ENCODE measurements at regions not wholly inside any gene's neighbourhood (a gene's known extent, or its start where the extent isn't known, plus 50 kb on each side); places are given as distances from the start of the nearest gene placed in this dataset.

DNA sequence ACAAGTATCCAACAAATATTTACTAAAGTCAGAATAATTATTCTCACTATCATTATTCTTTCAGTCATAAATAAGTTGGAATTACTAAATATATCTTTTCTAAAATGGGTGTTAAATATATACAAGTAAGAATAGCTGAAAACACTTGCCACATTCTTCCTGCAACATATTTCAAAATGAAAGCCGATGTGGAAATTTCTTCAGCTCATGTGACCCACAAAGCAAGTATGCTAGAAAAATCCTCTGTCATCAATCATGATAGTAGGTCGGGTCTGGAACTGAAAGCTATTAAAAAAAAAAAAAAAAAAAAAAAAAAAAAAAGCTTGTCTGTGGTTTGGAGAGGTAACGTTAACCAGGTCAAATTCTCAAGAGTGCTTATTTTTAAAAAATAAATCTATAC, 344.7 kb downstream of the NEBL start:
- no peaks in the 10 kb centered on the region for H3K9me1 ChIP-seq (ENCODE audit: control insufficient read depth, extremely low read depth, insufficient read depth, low read length)
- H3K79me2 ChIP-seq (ENCODE audit: control insufficient read depth, insufficient read depth, low read length): no peaks in the 10 kb centered on the region
- H2AFZ ChIP-seq (ENCODE audit: control insufficient read depth, low read length): no peak overlapping the region
- H3K4me2 ChIP-seq (ENCODE audit: control insufficient read depth, extremely low read depth, insufficient read depth, low read depth, low read length): no peak overlapping the region
- FAIRE-seq: no peak
- no peak for TF ChIP-seq EZH2 (IDR thresholded peaks at IDR 0.05; ENCODE audit: low read length)
- TF ChIP-seq CTCF (optimal IDR thresholded peaks at IDR 0.05 in 1 of 3, IDR thresholded peaks at IDR 0.05 in 1 of 3, conservative IDR thresholded peaks at IDR 0.05 in 1 of 3; ENCODE audit: extremely low read depth in 1 of 3, insufficient read depth in 2 of 3, low read length in 3 of 3): no peak
- no peak for DNase-seq (ENCODE audit: low read depth, low spot score)
- H3K9me3 ChIP-seq (ENCODE audit: control insufficient read depth, low read depth, low read length): no peaks in the 10 kb centered on the region
- no peaks in the 10 kb centered on the region for H3K27me3 ChIP-seq (ENCODE audit: control insufficient read depth, extremely low read depth, insufficient read depth, low read length)
- no peak overlapping the region for H3K27ac ChIP-seq (ENCODE audit: control insufficient read depth, insufficient read depth, low read length)
- H3K4me1 ChIP-seq (ENCODE audit: control insufficient read depth, extremely low read depth, insufficient read depth, low read length): no peaks in the 10 kb centered on the region
- H3K9ac ChIP-seq (ENCODE audit: control insufficient read depth, extremely low read depth, insufficient read depth, low read length): no peak overlapping the region
- H4K20me1 ChIP-seq (ENCODE audit: control insufficient read depth, extremely low read depth, insufficient read depth, low read length): no peaks in the 10 kb centered on the region
- no peak overlapping the region for H3K4me3 ChIP-seq (ENCODE audit: control insufficient read depth in 2 of 3, extremely low read depth in 1 of 3, insufficient read depth in 2 of 3, low read depth in 1 of 3, low read length in 3 of 3)
- no peaks in the 10 kb centered on the region for H3K36me3 ChIP-seq (ENCODE audit: control insufficient read depth in 2 of 2, extremely low read depth in 1 of 2, insufficient read depth in 2 of 2, low read length in 2 of 2)
- dilution Hi-C loops (cut with MboI; ENCODE audit: extremely low pct_ligation_motif_present, low sequenced_read_pairs): no loop called here

- H3K27me3 ChIP-seq (ENCODE audit: control insufficient read depth, extremely low read depth, insufficient read depth, low read length): no peaks in the 10 kb centered on the region
- FAIRE-seq (no peak), DNase-seq (ENCODE audit: low read depth, low spot score) (no peak)
- H3K36me3 ChIP-seq (ENCODE audit: control insufficient read depth in 2 of 2, extremely low read depth in 1 of 2, insufficient read depth in 2 of 2, low read length in 2 of 2): no peaks in the 10 kb centered on the region
- H2AFZ ChIP-seq (ENCODE audit: control insufficient read depth, low read length): no peak overlapping the region
- dilution Hi-C loops (cut with MboI; ENCODE audit: extremely low pct_ligation_motif_present, low sequenced_read_pairs): no loop called here
- no peaks in the 10 kb centered on the region for H3K79me2 ChIP-seq (ENCODE audit: control insufficient read depth, insufficient read depth, low read length)
- no peak overlapping the region for H3K9ac ChIP-seq (ENCODE audit: control insufficient read depth, extremely low read depth, insufficient read depth, low read length)
- H3K9me3 ChIP-seq (ENCODE audit: control insufficient read depth, low read depth, low read length): no peaks in the 10 kb centered on the region
- no peak overlapping the region for H3K27ac ChIP-seq (ENCODE audit: control insufficient read depth, insufficient read depth, low read length)
- no peaks in the 10 kb centered on the region for H3K9me1 ChIP-seq (ENCODE audit: control insufficient read depth, extremely low read depth, insufficient read depth, low read length)
- no peak for TF ChIP-seq CTCF (optimal IDR thresholded peaks at IDR 0.05 in 1 of 3, IDR thresholded peaks at IDR 0.05 in 1 of 3, conservative IDR thresholded peaks at IDR 0.05 in 1 of 3; ENCODE audit: extremely low read depth in 1 of 3, insufficient read depth in 2 of 3, low read length in 3 of 3)
- no peak for TF ChIP-seq EZH2 (IDR thresholded peaks at IDR 0.05; ENCODE audit: low read length)
- H3K4me3 ChIP-seq (ENCODE audit: control insufficient read depth in 2 of 3, extremely low read depth in 1 of 3, insufficient read depth in 2 of 3, low read depth in 1 of 3, low read length in 3 of 3): no peak overlapping the region
- no peaks in the 10 kb centered on the region for H4K20me1 ChIP-seq (ENCODE audit: control insufficient read depth, extremely low read depth, insufficient read depth, low read length)
- no peaks in the 10 kb centered on the region for H3K4me1 ChIP-seq (ENCODE audit: control insufficient read depth, extremely low read depth, insufficient read depth, low read length)
- no peak overlapping the region for H3K4me2 ChIP-seq (ENCODE audit: control insufficient read depth, extremely low read depth, insufficient read depth, low read depth, low read length)
Measured at GRCh38 chr10:20551761-20552160, 345.4 kb downstream of the NEBL start.

Measured in keratinocyte (primary cell).